ENCODE measurements at regions not wholly inside any gene's neighbourhood (a gene's known extent, or its start where the extent isn't known, plus 50 kb on each side); places are given as distances from the start of the nearest gene placed in this dataset.

- ChIA-PET CTCF (no interaction called here), POLR2A (no interaction called here)
- no peaks in the 10 kb centered on the region for H3K4me1 Mint-ChIP-seq
- no peaks in the 10 kb centered on the region for H3K27me3 Mint-ChIP-seq
- H3K36me3 Mint-ChIP-seq (ENCODE audit: low read depth): no peaks in the 10 kb centered on the region
- H3K4me3 Mint-ChIP-seq: no peak overlapping the region
- H3K27ac Mint-ChIP-seq: no peak overlapping the region
- no peaks in the 10 kb centered on the region for H3K9me3 Mint-ChIP-seq
- no peak for DNase-seq
Observed at GRCh38 chr6:92147246-92147645, 1272.1 kb downstream of the EPHA7 start.

GRCh38 chr6:92139601-92140000 lies 1279.8 kb downstream of the EPHA7 start:
- no peak overlapping the region for H3K27ac Mint-ChIP-seq
- H3K27me3 Mint-ChIP-seq: no peaks in the 10 kb centered on the region
- H3K9me3 Mint-ChIP-seq: no peaks in the 10 kb centered on the region
- H3K4me1 Mint-ChIP-seq: no peaks in the 10 kb centered on the region
- ChIA-PET CTCF (no interaction called here), POLR2A (no interaction called here)
- H3K36me3 Mint-ChIP-seq (ENCODE audit: low read depth): no peaks in the 10 kb centered on the region
- H3K4me3 Mint-ChIP-seq: no peak overlapping the region
- no peak for DNase-seq

GRCh38 chr6:92132957-92133356 lies 1286.4 kb downstream of the EPHA7 start:
- H3K27ac Mint-ChIP-seq: no peak overlapping the region
- ChIA-PET CTCF (interaction anchor here (1.0 kb wide), 1 partner anchor 9 kb away, joined by 3 read pairs; no protein-coding TSS in a partner anchor), POLR2A (no interaction called here)
- DNase-seq: no peak
- H3K9me3 Mint-ChIP-seq: peaks cover 2% of the 10 kb centered on the region
- no peaks in the 10 kb centered on the region for H3K4me1 Mint-ChIP-seq
- no peaks in the 10 kb centered on the region for H3K36me3 Mint-ChIP-seq (ENCODE audit: low read depth)
- no peaks in the 10 kb centered on the region for H3K27me3 Mint-ChIP-seq
- H3K4me3 Mint-ChIP-seq: no peak overlapping the region

DNA sequence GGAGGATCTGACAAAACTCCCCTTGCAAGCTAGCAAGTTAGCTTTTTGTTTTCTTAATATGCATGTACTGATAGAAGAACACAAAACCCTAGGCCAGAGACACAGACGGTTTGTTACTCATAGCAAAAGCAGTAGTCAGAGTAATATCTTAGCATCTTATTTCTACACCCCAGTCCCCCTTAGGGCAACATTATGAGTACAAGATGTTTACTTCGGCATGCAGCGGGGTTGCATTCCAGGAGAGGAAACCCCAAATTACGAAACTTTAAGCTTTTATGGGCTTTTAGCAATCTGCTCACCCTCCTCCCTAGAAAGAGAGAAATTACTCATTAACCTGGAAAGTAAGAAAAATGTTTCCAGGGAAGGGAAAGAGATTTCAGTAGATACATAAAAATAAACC lies 1286.9 kb downstream of the EPHA7 start:
- ChIA-PET CTCF (no interaction called here), POLR2A (no interaction called here)
- no peaks in the 10 kb centered on the region for H3K4me1 Mint-ChIP-seq

DNA sequence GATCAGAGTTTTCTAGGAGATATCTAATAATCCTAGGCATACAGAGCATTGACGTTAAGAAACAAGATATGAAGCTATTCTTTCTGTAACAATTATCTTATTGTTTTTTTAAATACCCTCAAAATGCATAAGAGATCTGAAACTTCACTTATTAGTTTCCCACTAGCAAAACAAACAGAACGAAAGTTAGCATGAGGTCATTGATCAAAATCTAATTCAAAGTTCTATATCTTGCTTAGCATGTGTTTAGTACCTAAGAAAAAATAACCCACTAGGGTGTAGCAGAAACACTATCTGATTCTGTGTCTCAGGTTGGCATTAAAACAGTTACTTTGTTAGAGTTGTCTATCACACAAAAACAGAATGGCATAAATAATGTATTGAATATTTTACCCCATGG lies 1288.4 kb downstream of the EPHA7 start:
- Mint-ChIP-seq H3K36me3 (ENCODE audit: low read depth) (no peaks in the 10 kb centered on the region), H3K4me3 (no peak overlapping the region)
- no peak for DNase-seq

More for the DNA sequence above, 1286.9 kb downstream of the EPHA7 start:
- peaks cover 2% of the 10 kb centered on the region for H3K9me3 Mint-ChIP-seq
- H3K27me3 Mint-ChIP-seq: no peaks in the 10 kb centered on the region
- no peak for DNase-seq
- H3K36me3 Mint-ChIP-seq (ENCODE audit: low read depth): no peaks in the 10 kb centered on the region
- no peak overlapping the region for H3K27ac Mint-ChIP-seq
- no peak overlapping the region for H3K4me3 Mint-ChIP-seq

DNA sequence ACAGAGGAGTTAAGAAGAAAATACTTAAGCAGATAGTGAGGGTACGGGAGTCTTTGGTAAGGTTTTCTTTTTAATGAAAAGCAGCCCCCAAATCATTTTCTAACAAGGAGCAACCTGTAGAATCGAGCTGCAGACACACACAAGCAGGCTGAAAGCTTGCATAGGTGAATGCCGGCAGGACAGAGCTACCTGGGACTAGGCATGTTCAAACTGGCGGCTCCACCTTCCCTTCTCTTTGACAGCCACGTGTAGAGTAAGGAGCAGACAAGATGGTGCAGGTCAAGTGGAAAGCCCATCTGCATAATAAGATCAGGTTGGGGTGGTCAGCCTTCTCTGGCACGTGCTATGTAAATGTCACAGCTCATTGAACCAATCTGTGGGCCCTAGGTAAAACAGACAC lies 1292.4 kb downstream of the EPHA7 start:
- ChIA-PET POLR2A (no interaction called here), CTCF (interaction anchor here (1.0 kb wide), 1 partner anchor 13 kb away, joined by 3 read pairs; no protein-coding TSS in a partner anchor)
- peaks cover 2% of the 10 kb centered on the region for H3K9me3 Mint-ChIP-seq
- no peaks in the 10 kb centered on the region for H3K36me3 Mint-ChIP-seq (ENCODE audit: low read depth)
- no peak overlapping the region for H3K27ac Mint-ChIP-seq
- no peak for DNase-seq
- H3K4me1 Mint-ChIP-seq: no peaks in the 10 kb centered on the region
- H3K27me3 Mint-ChIP-seq: no peaks in the 10 kb centered on the region
- no peak overlapping the region for H3K4me3 Mint-ChIP-seq

More for the DNA sequence above, 1288.4 kb downstream of the EPHA7 start:
- Mint-ChIP-seq H3K27me3 (no peaks in the 10 kb centered on the region), H3K9me3 (peaks cover 2% of the 10 kb centered on the region), H3K27ac (no peak overlapping the region), H3K4me1 (no peaks in the 10 kb centered on the region)
- ChIA-PET POLR2A (no interaction called here), CTCF (no interaction called here)

- H3K27ac Mint-ChIP-seq: no peak overlapping the region
- no peaks in the 10 kb centered on the region for H3K4me1 Mint-ChIP-seq
- ChIA-PET CTCF (no interaction called here), POLR2A (no interaction called here)
- no peaks in the 10 kb centered on the region for H3K27me3 Mint-ChIP-seq
- H3K36me3 Mint-ChIP-seq (ENCODE audit: low read depth): no peaks in the 10 kb centered on the region
- peaks cover 2% of the 10 kb centered on the region for H3K9me3 Mint-ChIP-seq
- H3K4me3 Mint-ChIP-seq: no peak overlapping the region
- DNase-seq: no peak
Observed at GRCh38 chr6:92126088-92126487, 1293.3 kb downstream of the EPHA7 start.

DNA sequence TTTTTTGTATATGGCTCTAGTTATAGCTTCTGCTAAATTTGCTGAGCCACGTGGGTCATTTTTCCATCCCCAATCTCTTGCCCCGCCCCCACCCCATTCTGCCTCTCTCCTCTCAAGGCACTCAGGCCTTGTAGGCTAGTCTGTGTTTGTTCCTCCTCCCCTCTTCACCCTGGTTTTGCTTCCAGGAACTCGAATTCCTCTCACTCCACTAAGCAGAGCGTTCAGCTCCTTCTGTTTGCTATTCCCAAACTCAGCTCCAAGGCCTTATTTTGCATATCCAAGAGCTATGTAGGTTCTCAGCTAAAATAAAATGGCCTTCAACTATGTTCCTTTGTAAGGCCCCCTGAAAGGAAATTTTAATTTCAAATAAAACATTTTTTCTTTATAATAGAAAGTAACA lies 1293.7 kb downstream of the EPHA7 start:
- Mint-ChIP-seq H3K4me1 (no peaks in the 10 kb centered on the region), H3K9me3 (peaks cover 2% of the 10 kb centered on the region), H3K27me3 (no peaks in the 10 kb centered on the region), H3K4me3 (no peak overlapping the region), H3K27ac (no peak overlapping the region), H3K36me3 (ENCODE audit: low read depth) (no peaks in the 10 kb centered on the region)
- ChIA-PET POLR2A (no interaction called here), CTCF (no interaction called here)
- no peak for DNase-seq

DNA sequence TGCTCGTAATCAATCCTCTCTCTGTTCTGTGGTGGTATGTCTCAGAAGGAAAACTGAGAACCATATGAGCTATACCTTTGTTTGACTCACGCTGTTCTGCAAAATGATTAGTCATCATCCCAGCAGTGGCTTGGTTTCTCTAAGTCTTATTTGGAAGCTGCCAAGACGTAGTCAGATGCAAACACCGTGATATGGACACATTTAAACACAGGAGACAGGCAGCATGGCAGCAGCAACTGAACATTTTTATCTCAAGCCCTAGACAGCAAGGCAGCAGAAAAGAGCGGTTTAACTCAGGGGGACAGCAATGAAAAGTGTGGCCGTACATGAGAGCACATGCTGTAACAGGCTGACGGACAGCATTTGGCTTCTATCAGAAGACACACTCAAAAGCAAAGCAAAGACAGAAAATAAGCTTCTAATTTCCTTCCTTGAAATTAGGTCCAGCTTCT lies 1295.1 kb downstream of the EPHA7 start:
- Mint-ChIP-seq H3K4me1 (no peaks in the 10 kb centered on the region), H3K9me3 (peaks cover 2% of the 10 kb centered on the region), H3K4me3 (no peak overlapping the region), H3K27ac (no peak overlapping the region), H3K36me3 (ENCODE audit: low read depth) (no peaks in the 10 kb centered on the region), H3K27me3 (no peaks in the 10 kb centered on the region)
- ChIA-PET POLR2A (no interaction called here), CTCF (interaction anchor here (1.5 kb wide), 1 partner anchor 9 kb away, joined by 3 read pairs; no protein-coding TSS in a partner anchor)
- DNase-seq: no peak

DNA sequence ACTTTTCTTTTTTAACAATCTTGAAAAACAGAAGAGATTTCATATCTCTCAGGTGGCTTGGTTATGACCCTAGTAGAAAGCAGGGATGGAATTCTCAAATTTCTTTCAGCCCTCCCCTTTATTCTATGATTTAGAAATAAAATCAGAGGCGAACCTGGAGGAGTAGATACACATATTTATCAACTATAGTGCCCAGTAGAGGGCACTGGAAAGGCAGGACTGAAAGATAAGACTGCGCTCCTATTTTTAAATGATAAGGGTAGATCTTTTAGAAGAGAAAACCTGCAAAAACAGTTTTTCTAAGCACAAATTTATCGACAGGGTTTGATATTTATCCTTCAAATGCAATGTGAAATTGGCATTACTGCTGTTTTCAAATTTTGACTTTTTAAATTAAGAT lies 1296.6 kb downstream of the EPHA7 start:
- Mint-ChIP-seq H3K36me3 (ENCODE audit: low read depth) (no peaks in the 10 kb centered on the region), H3K27ac (no peak overlapping the region)
- POLR2A ChIA-PET: no interaction called here

DNA sequence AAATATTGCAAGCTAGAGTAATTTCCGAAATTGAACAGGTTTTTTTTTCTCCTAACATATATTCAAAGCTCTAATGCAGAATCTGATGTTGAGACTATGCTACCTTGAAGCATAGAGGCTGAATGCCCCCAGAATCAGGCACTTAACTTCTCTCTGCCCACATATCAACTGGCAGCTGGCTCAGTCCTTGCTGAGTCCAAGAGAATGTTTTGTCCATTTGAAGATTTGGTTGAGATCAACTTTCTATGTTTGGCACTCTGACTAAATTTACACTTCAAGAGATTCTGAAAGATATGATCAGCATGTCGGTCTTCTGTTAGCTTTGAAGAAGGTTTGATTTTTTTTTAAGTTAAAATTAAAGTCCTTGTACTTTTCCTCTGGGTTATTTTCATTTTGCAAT lies 1298.1 kb downstream of the EPHA7 start:
- H3K36me3 Mint-ChIP-seq (ENCODE audit: low read depth): no peaks in the 10 kb centered on the region
- DNase-seq: no peak
- POLR2A ChIA-PET: no interaction called here
- no peaks in the 10 kb centered on the region for H3K9me3 Mint-ChIP-seq
- no peaks in the 10 kb centered on the region for H3K4me1 Mint-ChIP-seq
- H3K27ac Mint-ChIP-seq: no peak overlapping the region
- H3K4me3 Mint-ChIP-seq: no peak overlapping the region
- CTCF ChIA-PET: no interaction called here
- no peaks in the 10 kb centered on the region for H3K27me3 Mint-ChIP-seq

More for the DNA sequence above, 1296.6 kb downstream of the EPHA7 start:
- Mint-ChIP-seq H3K27me3 (no peaks in the 10 kb centered on the region), H3K4me3 (no peak overlapping the region), H3K9me3 (no peaks in the 10 kb centered on the region), H3K4me1 (no peaks in the 10 kb centered on the region)
- no peak for DNase-seq
- CTCF ChIA-PET: no interaction called here

- no peaks in the 10 kb centered on the region for H3K36me3 Mint-ChIP-seq (ENCODE audit: low read depth)
- H3K27me3 Mint-ChIP-seq: no peaks in the 10 kb centered on the region
- no peak overlapping the region for H3K27ac Mint-ChIP-seq
- H3K9me3 Mint-ChIP-seq: no peaks in the 10 kb centered on the region
- no peak overlapping the region for H3K4me3 Mint-ChIP-seq
- H3K4me1 Mint-ChIP-seq: no peaks in the 10 kb centered on the region
- ChIA-PET POLR2A (no interaction called here), CTCF (no interaction called here)
- DNase-seq: no peak
Observed at GRCh38 chr6:92117800-92118199, 1301.6 kb downstream of the EPHA7 start.

GRCh38 chr6:92114797-92115196 lies 1304.6 kb downstream of the EPHA7 start:
- DNase-seq: no peak
- ChIA-PET CTCF (interaction anchor here (0.7 kb wide), 1 partner anchor 12 kb away, joined by 3 read pairs; no protein-coding TSS in a partner anchor), POLR2A (no interaction called here)
- Mint-ChIP-seq H3K4me1 (no peaks in the 10 kb centered on the region), H3K27me3 (no peaks in the 10 kb centered on the region), H3K9me3 (no peaks in the 10 kb centered on the region), H3K27ac (no peak overlapping the region), H3K36me3 (ENCODE audit: low read depth) (no peaks in the 10 kb centered on the region), H3K4me3 (no peak overlapping the region)

GRCh38 chr6:92114091-92114675 lies 1305.2 kb downstream of the EPHA7 start:
- DNase-seq: no peak
- ChIA-PET CTCF (interaction anchor here (0.7 kb wide), 1 partner anchor 13 kb away, joined by 3 read pairs; no protein-coding TSS in a partner anchor), POLR2A (no interaction called here)
- no peaks in the 10 kb centered on the region for H3K4me1 Mint-ChIP-seq
- no peaks in the 10 kb centered on the region for H3K27me3 Mint-ChIP-seq
- no peak overlapping the region for H3K27ac Mint-ChIP-seq
- H3K4me3 Mint-ChIP-seq: no peak overlapping the region
- H3K36me3 Mint-ChIP-seq (ENCODE audit: low read depth): no peaks in the 10 kb centered on the region
- H3K9me3 Mint-ChIP-seq: no peaks in the 10 kb centered on the region
